ENCODE measurements at regions not wholly inside any gene's neighbourhood (a gene's known extent, or its start where the extent isn't known, plus 50 kb on each side); places are given as distances from the start of the nearest gene placed in this dataset.

DNA sequence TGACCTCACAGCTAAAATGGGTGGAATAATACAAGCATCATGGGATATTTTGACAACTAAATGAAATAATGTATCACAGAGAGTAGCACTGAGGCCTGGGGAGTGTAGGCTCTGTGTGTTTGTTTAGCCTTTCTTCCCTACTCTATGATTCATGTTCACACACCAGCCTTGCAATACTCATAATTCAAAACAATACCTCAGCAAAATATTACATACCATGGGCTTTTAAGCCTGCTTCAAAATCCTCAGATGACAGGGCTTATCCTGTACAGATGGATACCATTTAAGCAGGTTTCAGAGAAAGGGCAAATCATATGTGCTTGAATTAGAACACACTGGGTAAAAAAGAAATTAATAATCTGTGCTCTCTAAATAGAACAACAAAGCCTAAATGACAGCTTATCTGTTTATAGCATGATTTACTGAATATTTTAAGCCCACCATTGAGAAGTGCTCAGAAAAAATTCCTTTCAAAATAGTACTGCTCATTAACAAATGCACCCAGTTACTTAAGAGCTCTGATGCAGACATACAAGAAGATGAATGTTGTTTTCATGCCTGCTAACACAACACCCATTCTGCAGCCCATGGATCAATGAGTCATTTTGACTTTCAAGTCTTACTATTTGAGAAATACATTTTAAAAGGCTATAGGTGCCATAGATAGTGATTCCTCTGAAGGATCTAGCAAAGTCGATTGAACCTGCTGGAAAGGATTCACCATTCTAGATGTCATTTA lies 84.9 kb upstream of the ADAMTS20 start:
- Mint-ChIP-seq H3K36me3 (peaks cover 0 to 7% (median 0%) of the 10 kb centered on the region in 5 donors), H3K4me1 (no peaks in the 10 kb centered on the region), H3K9me3 (peaks cover 0 to 11% (median 0%) of the 10 kb centered on the region in 11 donors), H3K27ac (no peak overlapping the region), H3K27me3 (peaks cover 0 to 37% (median 27%) of the 10 kb centered on the region in 5 donors), H3K4me3 (no peak overlapping the region)
- ATAC-seq (no peak), DNase-seq (no peak)
- Histone ChIP-seq H3K4me3 (ENCODE audit: low read length) (no peak overlapping the region), H3K4me1 (ENCODE audit: control insufficient read depth in 2 of 2, insufficient read depth in 2 of 2, low read length in 2 of 2) (no peaks in the 10 kb centered on the region), H3K27me3 (ENCODE audit: control insufficient read depth in 2 of 2, insufficient read depth in 2 of 2, low read length in 2 of 2) (no peaks in the 10 kb centered on the region), H3K9me3 (ENCODE audit: control insufficient read depth in 2 of 3, low read length in 3 of 3) (no peaks in the 10 kb centered on the region), H3K36me3 (ENCODE audit: control insufficient read depth in 2 of 3, insufficient read depth in 3 of 3, low read length in 3 of 3) (no peaks in the 10 kb centered on the region), H3K27ac (ENCODE audit: low read depth, low read length) (no peak overlapping the region)
- intact Hi-C loops (cut with micrococcal nuclease) = no loop called here
- ChIA-PET CTCF (no interaction called here), POLR2A (no interaction called here)

DNA sequence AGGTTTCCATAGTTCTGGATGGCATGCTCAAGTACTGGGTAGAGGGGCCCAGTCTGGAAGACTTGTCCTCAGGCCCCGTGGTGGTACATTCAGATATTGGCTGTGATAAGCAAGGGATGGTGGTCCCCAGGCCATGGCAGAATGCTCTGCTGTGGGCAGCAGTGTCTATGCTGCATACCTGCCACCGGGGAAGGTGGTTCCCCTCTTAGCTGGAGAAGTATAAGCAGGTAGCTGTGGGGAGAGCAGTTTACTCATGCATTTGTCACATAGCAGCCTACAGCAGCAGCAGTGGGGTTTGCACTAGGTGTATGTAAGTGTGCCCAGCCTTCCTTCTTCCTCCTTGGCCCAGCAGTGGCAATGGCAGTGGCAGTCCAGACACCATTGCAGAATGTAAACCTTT lies 69.3 kb upstream of the ADAMTS20 start:
- Histone ChIP-seq H3K4me3 (ENCODE audit: low read length) (no peak overlapping the region), H3K27ac (ENCODE audit: low read depth, low read length) (no peak overlapping the region), H3K9me3 (ENCODE audit: control insufficient read depth in 2 of 3, low read length in 3 of 3) (no peaks in the 10 kb centered on the region), H3K27me3 (ENCODE audit: control insufficient read depth in 2 of 2, insufficient read depth in 2 of 2, low read length in 2 of 2) (no peaks in the 10 kb centered on the region), H3K4me1 (ENCODE audit: control insufficient read depth in 2 of 2, insufficient read depth in 2 of 2, low read length in 2 of 2) (no peaks in the 10 kb centered on the region), H3K36me3 (ENCODE audit: control insufficient read depth in 2 of 3, insufficient read depth in 3 of 3, low read length in 3 of 3) (no peaks in the 10 kb centered on the region)
- Mint-ChIP-seq H3K27me3 (peaks cover 0 to 23% (median 6%) of the 10 kb centered on the region in 5 donors), H3K9me3 (peaks cover 0 to 5% (median 1%) of the 10 kb centered on the region in 11 donors), H3K4me1 (no peaks in the 10 kb centered on the region), H3K4me3 (no peak overlapping the region), H3K27ac (no peak overlapping the region), H3K36me3 (no peaks in the 10 kb centered on the region)
- intact Hi-C loops (cut with micrococcal nuclease) = no loop called here
- DNase-seq (no peak), ATAC-seq (no peak)
- POLR2A ChIA-PET = interaction anchor here (0.8 kb wide), 1 partner anchor 23 kb away, joined by 4 read pairs; no protein-coding TSS in a partner anchor
- CTCF ChIA-PET = no interaction called here

DNA sequence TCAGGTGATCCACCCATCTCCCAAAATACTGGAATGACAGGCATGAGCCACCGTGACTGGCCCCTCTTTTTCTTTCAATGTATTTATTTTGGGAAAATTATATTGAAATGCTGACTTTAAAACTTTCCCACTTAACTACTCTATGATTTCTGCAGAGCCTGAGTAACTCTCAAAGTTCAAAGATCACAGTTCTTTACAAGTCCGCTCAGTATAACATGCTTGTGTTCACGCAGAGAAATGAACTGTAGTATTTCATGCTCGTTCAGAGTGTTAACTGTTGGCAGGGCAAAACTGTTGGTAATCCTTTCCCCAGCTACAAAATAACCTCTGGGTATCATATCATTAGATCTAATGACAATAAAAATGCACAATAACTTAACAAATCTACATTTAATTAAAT lies 50.7 kb upstream of the ADAMTS20 start:
- H3K4me3 Mint-ChIP-seq = no peak overlapping the region
- no peaks in the 10 kb centered on the region for H3K4me1 Mint-ChIP-seq
- Histone ChIP-seq H3K27me3 (ENCODE audit: control insufficient read depth in 2 of 2, insufficient read depth in 2 of 2, low read length in 2 of 2) (no peaks in the 10 kb centered on the region), H3K27ac (ENCODE audit: low read depth, low read length) (no peak overlapping the region), H3K4me1 (ENCODE audit: control insufficient read depth in 2 of 2, insufficient read depth in 2 of 2, low read length in 2 of 2) (no peaks in the 10 kb centered on the region), H3K9me3 (ENCODE audit: control insufficient read depth in 2 of 3, low read length in 3 of 3) (no peaks in the 10 kb centered on the region), H3K4me3 (ENCODE audit: low read length) (no peak overlapping the region), H3K36me3 (ENCODE audit: control insufficient read depth in 2 of 3, insufficient read depth in 3 of 3, low read length in 3 of 3) (no peaks in the 10 kb centered on the region)
- DNase-seq = no peak
- H3K9me3 Mint-ChIP-seq = no peaks in the 10 kb centered on the region
- peaks cover 0 to 12% (median 3%) of the 10 kb centered on the region in 5 donors for H3K27me3 Mint-ChIP-seq
- no peak for ATAC-seq
- no peak overlapping the region for H3K27ac Mint-ChIP-seq
- ChIA-PET POLR2A (no interaction called here), CTCF (no interaction called here)
- intact Hi-C loops (cut with micrococcal nuclease) = no loop called here
- no peaks in the 10 kb centered on the region for H3K36me3 Mint-ChIP-seq

Data from naive thymus-derived CD4-positive, alpha-beta T cell (primary cell).